ENCODE measurements at regions not wholly inside any gene's neighbourhood (a gene's known extent, or its start where the extent isn't known, plus 50 kb on each side); places are given as distances from the start of the nearest gene placed in this dataset.

DNA sequence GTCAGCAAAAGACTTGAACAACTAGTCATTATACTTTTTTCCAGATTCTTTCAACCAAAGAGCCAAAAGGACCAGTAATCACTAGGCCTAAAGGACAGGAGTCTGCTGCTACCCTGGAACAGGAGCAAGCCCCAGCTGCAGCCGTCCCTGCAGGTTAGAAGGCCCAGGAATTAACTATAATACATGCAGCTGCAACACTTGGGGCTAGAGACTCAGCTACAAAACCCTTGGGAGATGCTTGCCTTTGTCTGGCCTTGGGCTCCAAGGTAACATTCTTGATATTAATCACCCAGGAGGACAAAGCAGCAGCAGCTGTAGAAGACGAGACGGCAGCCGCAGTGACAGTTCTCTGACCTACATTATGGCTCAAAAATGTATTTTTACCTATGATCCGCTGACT lies 841.2 kb upstream of the ADGRL4 start:
- no peaks in the 10 kb centered on the region for H3K36me3 Mint-ChIP-seq (ENCODE audit: insufficient read depth in 2 of 2)
- peaks cover 0 to 1% of the 10 kb centered on the region in 2 donors for H3K9me3 Mint-ChIP-seq
- no peaks in the 10 kb centered on the region for H3K4me1 Mint-ChIP-seq (ENCODE audit: low read depth)
- no peak overlapping the region for H3K4me3 Mint-ChIP-seq
- H3K27ac Mint-ChIP-seq: no peak overlapping the region
- no peaks in the 10 kb centered on the region for H3K27me3 Mint-ChIP-seq (ENCODE audit: low read depth)
- DNase-seq (no peak), ATAC-seq (replicated peaks in 1 of 2) (no peak)

- no peak for ATAC-seq (replicated peaks in 1 of 2)
- H3K4me1 Mint-ChIP-seq (ENCODE audit: low read depth): no peaks in the 10 kb centered on the region
- H3K9me3 Mint-ChIP-seq: no peaks in the 10 kb centered on the region
- H3K27me3 Mint-ChIP-seq (ENCODE audit: low read depth): no peaks in the 10 kb centered on the region
- no peak for DNase-seq
- no peak overlapping the region for H3K27ac Mint-ChIP-seq
- no peak overlapping the region for H3K4me3 Mint-ChIP-seq
- H3K36me3 Mint-ChIP-seq (ENCODE audit: insufficient read depth in 2 of 2): no peaks in the 10 kb centered on the region
Measured at GRCh38 chr1:79845936-79846335, 839.4 kb upstream of the ADGRL4 start.

DNA sequence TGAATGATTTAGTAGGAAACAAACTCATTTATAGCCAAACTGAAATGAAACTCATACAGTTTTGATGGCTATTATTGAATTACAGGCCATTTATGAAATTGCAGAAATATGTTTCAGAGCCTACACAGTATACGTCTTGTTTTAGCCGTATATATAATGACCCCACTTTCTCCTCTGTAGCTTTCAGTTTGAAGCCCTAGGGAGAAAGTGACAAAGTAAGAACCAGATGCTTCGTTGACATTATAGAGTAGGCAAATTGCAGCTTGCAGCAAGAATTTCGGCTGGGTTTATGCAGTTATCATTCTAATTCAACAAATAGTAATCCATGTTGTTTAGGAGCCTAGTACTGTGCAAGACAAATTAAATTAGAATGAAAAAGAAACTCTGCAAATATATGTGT lies 836.3 kb upstream of the ADGRL4 start:
- ATAC-seq (replicated peaks in 1 of 2) (no peak), DNase-seq (no peak)
- Mint-ChIP-seq H3K9me3 (no peaks in the 10 kb centered on the region), H3K27me3 (ENCODE audit: low read depth) (no peaks in the 10 kb centered on the region), H3K4me3 (no peak overlapping the region), H3K4me1 (ENCODE audit: low read depth) (no peaks in the 10 kb centered on the region), H3K36me3 (ENCODE audit: insufficient read depth in 2 of 2) (no peaks in the 10 kb centered on the region), H3K27ac (no peak overlapping the region)

DNA sequence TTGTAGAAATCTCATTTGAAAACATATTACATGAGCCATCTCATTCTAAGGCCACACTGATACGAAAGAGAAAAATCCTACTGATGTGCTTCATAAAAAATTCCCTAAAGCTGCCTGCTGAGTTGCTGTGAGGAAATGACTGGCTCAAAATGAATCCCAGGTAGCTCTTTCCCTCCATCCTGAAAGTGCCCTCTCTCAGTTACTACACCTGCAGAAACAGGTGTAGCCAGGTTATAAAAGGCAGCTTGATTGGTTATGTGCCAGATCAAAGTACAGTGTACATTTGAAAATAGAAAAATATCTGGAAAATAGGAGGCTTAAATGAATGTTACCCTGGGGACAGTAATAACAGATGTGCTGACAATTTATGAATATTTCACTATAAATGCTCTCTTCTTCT lies 833.4 kb upstream of the ADGRL4 start:
- ATAC-seq (replicated peaks in 1 of 2) (no peak), DNase-seq (no peak)
- H3K4me1 Mint-ChIP-seq (ENCODE audit: low read depth): no peaks in the 10 kb centered on the region
- no peaks in the 10 kb centered on the region for H3K27me3 Mint-ChIP-seq (ENCODE audit: low read depth)
- no peak overlapping the region for H3K27ac Mint-ChIP-seq
- H3K36me3 Mint-ChIP-seq (ENCODE audit: insufficient read depth in 2 of 2): no peaks in the 10 kb centered on the region
- peaks cover 0 to 1% of the 10 kb centered on the region in 2 donors for H3K9me3 Mint-ChIP-seq
- no peak overlapping the region for H3K4me3 Mint-ChIP-seq

GRCh38 chr1:79827446-79827845 lies 820.9 kb upstream of the ADGRL4 start:
- Mint-ChIP-seq H3K27me3 (ENCODE audit: low read depth) (no peaks in the 10 kb centered on the region), H3K4me1 (ENCODE audit: low read depth) (no peaks in the 10 kb centered on the region), H3K27ac (no peak overlapping the region), H3K9me3 (peaks cover 0 to 2% of the 10 kb centered on the region in 2 donors), H3K4me3 (no peak overlapping the region), H3K36me3 (ENCODE audit: insufficient read depth in 2 of 2) (no peaks in the 10 kb centered on the region)
- DNase-seq: no peak
- no peak for ATAC-seq (replicated peaks in 1 of 2)

- H3K27ac Mint-ChIP-seq: no peak overlapping the region
- H3K36me3 Mint-ChIP-seq (ENCODE audit: insufficient read depth in 2 of 2): no peaks in the 10 kb centered on the region
- no peak for ATAC-seq (replicated peaks in 1 of 2)
Measured at GRCh38 chr1:79825551-79825950, 819.0 kb upstream of the ADGRL4 start.

DNA sequence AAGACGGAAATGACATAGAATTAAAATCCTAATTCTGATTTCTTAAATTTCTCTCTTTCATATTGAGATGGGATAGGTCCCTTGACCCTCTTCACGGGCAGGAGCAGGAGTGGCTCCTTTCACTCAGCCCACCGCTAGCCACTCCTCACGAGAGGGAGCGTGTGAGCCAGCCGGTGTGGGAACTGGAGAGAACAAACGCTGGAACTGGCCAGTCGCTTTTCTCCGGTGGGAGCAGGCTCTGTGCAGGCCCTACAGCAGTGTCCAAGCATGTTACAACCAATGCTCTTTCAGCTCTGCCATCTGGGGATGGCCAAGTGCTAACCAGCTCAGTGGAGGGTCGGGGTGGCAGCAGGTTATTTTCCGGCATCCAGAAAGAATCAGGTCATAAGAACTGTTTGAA lies 815.5 kb upstream of the ADGRL4 start:
- Mint-ChIP-seq H3K27ac (no peak overlapping the region), H3K4me3 (no peak overlapping the region), H3K27me3 (ENCODE audit: low read depth) (no peaks in the 10 kb centered on the region), H3K9me3 (no peaks in the 10 kb centered on the region), H3K4me1 (ENCODE audit: low read depth) (no peaks in the 10 kb centered on the region), H3K36me3 (ENCODE audit: insufficient read depth in 2 of 2) (no peaks in the 10 kb centered on the region)
- no peak for DNase-seq
- ATAC-seq (replicated peaks in 1 of 2): no peak

More at GRCh38 chr1:79825551-79825950, 819.0 kb upstream of the ADGRL4 start:
- Mint-ChIP-seq H3K9me3 (peaks cover 0 to 2% of the 10 kb centered on the region in 2 donors), H3K27me3 (ENCODE audit: low read depth) (no peaks in the 10 kb centered on the region), H3K4me3 (no peak overlapping the region), H3K4me1 (ENCODE audit: low read depth) (no peaks in the 10 kb centered on the region)
- no peak for DNase-seq

GRCh38 chr1:79819140-79819539 lies 812.6 kb upstream of the ADGRL4 start:
- Mint-ChIP-seq H3K4me1 (ENCODE audit: low read depth) (no peaks in the 10 kb centered on the region), H3K9me3 (no peaks in the 10 kb centered on the region), H3K36me3 (ENCODE audit: insufficient read depth in 2 of 2) (no peaks in the 10 kb centered on the region), H3K27ac (no peak overlapping the region), H3K27me3 (ENCODE audit: low read depth) (no peaks in the 10 kb centered on the region), H3K4me3 (no peak overlapping the region)
- ATAC-seq (replicated peaks in 1 of 2) (no peak), DNase-seq (no peak)

DNA sequence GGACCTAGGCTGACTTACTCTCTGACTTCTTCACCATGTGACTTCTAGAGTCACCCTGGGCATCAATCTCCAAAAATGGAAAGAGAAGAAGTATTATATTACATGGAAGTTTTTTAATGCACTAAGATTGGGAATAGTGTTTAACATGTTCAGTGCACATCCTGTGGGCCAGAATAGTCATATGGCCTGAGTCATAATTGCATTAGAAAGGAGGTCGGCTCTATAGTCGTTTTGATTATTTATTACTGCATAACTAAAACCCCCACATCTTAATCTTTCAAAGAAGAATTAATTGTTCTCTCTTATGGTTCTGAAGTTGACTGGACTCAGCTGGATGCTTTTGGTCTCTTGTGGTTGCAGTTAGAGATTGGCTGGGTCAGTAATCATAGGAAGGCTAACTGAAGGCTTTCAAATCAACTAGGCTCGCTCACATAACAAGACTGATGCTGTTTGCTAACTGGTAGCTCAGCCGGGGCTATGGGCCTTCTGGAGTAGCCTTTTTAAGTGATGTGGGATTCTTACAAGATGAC lies 810.6 kb upstream of the ADGRL4 start:
- peaks cover 0 to 2% of the 10 kb centered on the region in 2 donors for H3K9me3 Mint-ChIP-seq
- DNase-seq (no peak), ATAC-seq (replicated peaks in 1 of 2) (no peak)
- H3K4me1 Mint-ChIP-seq (ENCODE audit: low read depth): no peaks in the 10 kb centered on the region
- H3K27me3 Mint-ChIP-seq (ENCODE audit: low read depth): no peaks in the 10 kb centered on the region
- no peak overlapping the region for H3K27ac Mint-ChIP-seq
- no peaks in the 10 kb centered on the region for H3K36me3 Mint-ChIP-seq (ENCODE audit: insufficient read depth in 2 of 2)
- no peak overlapping the region for H3K4me3 Mint-ChIP-seq

DNA sequence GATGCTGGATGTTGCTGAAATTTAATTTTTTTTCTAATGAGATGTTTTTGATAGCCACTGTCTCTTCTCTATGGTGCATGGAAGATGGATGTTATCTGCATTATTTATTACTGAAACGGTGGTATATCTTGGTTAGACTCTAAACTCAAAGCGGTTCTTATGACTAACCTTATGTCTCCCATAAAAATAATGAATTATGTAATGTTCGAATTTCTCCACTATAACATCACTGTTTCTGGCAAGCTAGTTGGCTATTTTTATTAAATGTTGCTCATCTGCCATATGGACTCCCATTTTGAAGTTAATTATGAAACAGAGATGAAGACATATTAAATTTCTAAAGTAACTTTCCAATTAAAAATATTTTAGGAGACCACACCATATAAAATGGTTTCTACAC lies 808.6 kb upstream of the ADGRL4 start:
- Mint-ChIP-seq H3K4me3 (no peak overlapping the region), H3K27me3 (ENCODE audit: low read depth) (no peaks in the 10 kb centered on the region), H3K36me3 (ENCODE audit: insufficient read depth in 2 of 2) (no peaks in the 10 kb centered on the region), H3K27ac (no peak overlapping the region), H3K9me3 (peaks cover 0 to 2% of the 10 kb centered on the region in 2 donors), H3K4me1 (ENCODE audit: low read depth) (no peaks in the 10 kb centered on the region)
- ATAC-seq (replicated peaks in 1 of 2): no peak
- no peak for DNase-seq

DNA sequence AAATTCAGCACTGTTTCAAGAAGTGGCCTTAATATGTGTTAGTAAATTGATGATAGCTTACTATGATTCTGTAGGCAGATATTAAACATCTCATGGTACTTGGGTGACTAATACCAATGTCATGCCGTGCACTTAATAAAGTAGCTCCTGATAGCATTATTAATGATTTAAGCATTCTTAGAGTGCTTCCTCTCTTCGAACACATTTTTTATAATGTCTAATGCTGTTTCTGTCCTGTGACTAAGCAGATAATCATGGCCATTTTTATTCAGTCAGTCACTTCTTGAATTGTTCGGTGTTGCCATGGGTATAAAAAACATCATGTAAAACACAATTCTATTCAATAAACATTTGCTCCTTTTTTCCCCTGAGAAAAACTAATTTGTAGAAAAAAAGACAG lies 804.6 kb upstream of the ADGRL4 start:
- no peak overlapping the region for H3K4me3 Mint-ChIP-seq
- DNase-seq (no peak), ATAC-seq (replicated peaks in 1 of 2) (no peak)
- H3K9me3 Mint-ChIP-seq: peaks cover 2 to 11% of the 10 kb centered on the region in 2 donors
- H3K4me1 Mint-ChIP-seq (ENCODE audit: low read depth): no peaks in the 10 kb centered on the region
- no peak overlapping the region for H3K27ac Mint-ChIP-seq
- no peaks in the 10 kb centered on the region for H3K27me3 Mint-ChIP-seq (ENCODE audit: low read depth)
- no peaks in the 10 kb centered on the region for H3K36me3 Mint-ChIP-seq (ENCODE audit: insufficient read depth in 2 of 2)

DNA sequence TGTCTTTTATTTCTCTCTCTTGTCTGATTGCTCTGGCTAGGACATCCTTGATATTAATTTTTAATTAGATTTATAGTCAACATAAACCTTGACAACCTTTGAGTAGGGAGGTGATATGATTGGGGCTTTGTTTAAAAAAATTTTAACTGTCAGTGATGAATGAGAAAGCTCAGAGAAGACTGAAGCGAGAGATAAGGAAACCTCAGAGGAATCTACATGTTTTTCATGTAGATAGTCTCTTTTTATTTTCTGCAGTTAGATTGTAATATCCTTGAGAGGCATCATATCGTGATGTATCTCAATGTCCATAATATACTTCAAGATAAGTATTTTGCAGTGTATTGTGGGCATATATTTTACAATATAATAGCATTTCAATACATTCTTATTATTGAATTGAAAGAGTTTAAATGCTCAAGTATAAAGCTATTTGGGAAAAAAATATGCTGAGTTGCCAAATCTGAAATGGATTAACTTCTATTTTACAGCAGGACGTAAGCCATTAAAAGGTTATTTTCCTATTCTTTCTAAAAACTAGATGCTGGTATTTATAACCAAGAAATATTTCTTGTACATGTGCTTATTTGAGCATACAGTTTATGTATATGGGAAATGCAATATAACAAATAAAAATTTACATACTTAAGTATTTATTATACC lies 802.4 kb upstream of the ADGRL4 start:
- H3K4me1 Mint-ChIP-seq (ENCODE audit: low read depth): no peaks in the 10 kb centered on the region
- no peak overlapping the region for H3K27ac Mint-ChIP-seq
- peaks cover 2 to 11% of the 10 kb centered on the region in 2 donors for H3K9me3 Mint-ChIP-seq
- ATAC-seq (replicated peaks in 1 of 2) (no peak), DNase-seq (no peak)
- no peaks in the 10 kb centered on the region for H3K36me3 Mint-ChIP-seq (ENCODE audit: insufficient read depth in 2 of 2)
- H3K4me3 Mint-ChIP-seq: no peak overlapping the region
- no peaks in the 10 kb centered on the region for H3K27me3 Mint-ChIP-seq (ENCODE audit: low read depth)

GRCh38 chr1:79807816-79808215 lies 801.3 kb upstream of the ADGRL4 start:
- no peaks in the 10 kb centered on the region for H3K36me3 Mint-ChIP-seq (ENCODE audit: insufficient read depth in 2 of 2)
- DNase-seq (no peak), ATAC-seq (replicated peaks in 1 of 2) (no peak)
- H3K9me3 Mint-ChIP-seq: peaks cover 2 to 9% of the 10 kb centered on the region in 2 donors
- H3K4me1 Mint-ChIP-seq (ENCODE audit: low read depth): no peaks in the 10 kb centered on the region
- no peaks in the 10 kb centered on the region for H3K27me3 Mint-ChIP-seq (ENCODE audit: low read depth)
- no peak overlapping the region for H3K27ac Mint-ChIP-seq
- no peak overlapping the region for H3K4me3 Mint-ChIP-seq

DNA sequence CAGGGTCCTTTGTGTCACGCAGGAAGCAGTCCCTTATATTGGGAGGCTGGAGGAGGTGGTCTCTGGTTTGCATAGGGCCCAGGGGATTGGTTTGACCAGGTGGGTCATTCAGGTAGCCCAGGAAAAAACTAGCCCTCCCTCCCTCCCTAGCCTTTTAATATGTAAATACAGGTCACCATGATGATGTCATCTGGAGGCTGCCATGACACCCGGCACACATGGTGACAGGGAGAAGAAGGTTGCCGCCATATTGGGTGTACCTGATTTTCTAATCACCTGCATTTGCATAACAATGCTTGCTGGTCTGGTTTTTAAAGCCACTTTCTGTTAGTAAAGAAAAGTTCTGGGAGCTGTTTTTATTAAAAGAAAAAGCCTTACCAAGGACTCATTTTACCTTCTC lies 791.0 kb upstream of the ADGRL4 start:
- Mint-ChIP-seq H3K4me1 (ENCODE audit: low read depth) (no peaks in the 10 kb centered on the region), H3K4me3 (no peak overlapping the region), H3K27ac (no peak overlapping the region), H3K9me3 (peaks cover 6 to 8% of the 10 kb centered on the region in 2 donors), H3K27me3 (ENCODE audit: low read depth) (no peaks in the 10 kb centered on the region), H3K36me3 (ENCODE audit: insufficient read depth in 2 of 2) (no peaks in the 10 kb centered on the region)
- ATAC-seq (replicated peaks in 1 of 2) (no peak), DNase-seq (no peak)

All from activated T-cell treated with anti-CD3 and anti-CD28 coated beads, Interleukin-2, amount 50 U/mL, for 72 hours (primary cell).